OCI-LY3 (cell line): ENCODE measurements at regions not wholly inside any gene's neighbourhood (a gene's known extent, or its start where the extent isn't known, plus 50 kb on each side); places are given as distances from the start of the nearest gene placed in this dataset.

Experiments used
- H2AFZ ChIP-seq: fragments of 200-600, 300-600 bp; shearing (Covaris generic); 2 replicates; pipeline ENCODE4 v1.6.0; 2014; ENCODE audit warnings: antibody characterized with exemption, low read depth, low read length
- H3K27ac ChIP-seq: fragments of 200-600, 300-600 bp; sonication (generic); 2 replicates; pipeline ENCODE4 v1.5.1; 2014; ENCODE audit warnings: mild to moderate bottlenecking, low read length, moderate library complexity, mixed read lengths
- H3K27me3 ChIP-seq: fragments of 200-600, 300-600 bp; sonication (generic); 2 replicates; pipeline ENCODE4 v1.6.1; 2014; ENCODE audit warnings: low read depth, low read length, mixed read lengths
- H3K36me3 ChIP-seq: fragments of 200-600, 300-600 bp; sonication (generic); replicated peaks from 2 replicates; pipeline ENCODE3; 2014; ENCODE audit warnings: low read depth, low read length, mixed read lengths
- H3K4me1 ChIP-seq: fragments of 300-600, 200-600 bp; sonication (generic); 2 replicates; pipeline ENCODE4 v1.6.1; 2014; ENCODE audit warnings: low read length, mixed read lengths
- H3K4me2 ChIP-seq: fragments of 200-600, 300-600 bp; sonication (generic); 2 replicates; pipeline ENCODE4 v1.6.1; 2014; ENCODE audit warnings: low read length, mixed read lengths
- H3K4me3 ChIP-seq: fragments of 300-600, 200-600 bp; sonication (generic); 2 replicates; pipeline ENCODE4 v1.5.1; 2014; ENCODE audit warnings: antibody characterized with exemption, mild to moderate bottlenecking, low read length, moderate library complexity
- H3K79me2 ChIP-seq: fragments of 300-600, 200-600 bp; shearing (Covaris generic); 2 replicates; pipeline ENCODE4 v1.6.1; 2014; ENCODE audit warnings: mild to moderate bottlenecking, low read length, mixed read lengths
- H3K9ac ChIP-seq: fragments of 300-600, 200-600 bp; shearing (Covaris generic); 2 replicates; pipeline ENCODE4 v1.6.0; 2014; ENCODE audit warnings: mild to moderate bottlenecking, low read length, moderate library complexity
- H3K9me3 ChIP-seq: fragments of 200-600, 300-600 bp; shearing (Covaris generic); 2 replicates; pipeline ENCODE4 v1.6.1; 2014; ENCODE audit warnings: low read length, mixed read lengths; ENCODE audit not compliant: insufficient read depth
- H4K20me1 ChIP-seq: fragments of 200-600, 300-600 bp; sonication (generic); 2 replicates; pipeline ENCODE4 v1.6.1; 2016; ENCODE audit warnings: low read length, mixed read lengths; ENCODE audit not compliant: insufficient read depth
- EZH2phosphoT487 ChIP-seq: fragments of 200-600 bp; shearing (Covaris generic); IDR thresholded peaks from 2 replicates; pipeline ENCODE4 v1.6.1; 2018; ENCODE audit warnings: antibody characterized with exemption, mixed run types, low read depth
- TF ChIP-seq, protein P1 (sequence below): fragments of 200-600, 300-600 bp; sonication (generic); IDR thresholded peaks from 2 replicates; pipeline ENCODE4 v1.5.1; 2014; ENCODE audit warnings: antibody characterized with exemption, low read length, low read depth

- Histone ChIP-seq H3K4me2 (peak overlapping the region; percentile 60), H3K9me3 (no peaks in the 10 kb centered on the region), H4K20me1 (no peaks in the 10 kb centered on the region), H3K27ac (peak overlapping the region; percentile 64), H2AFZ (no peak overlapping the region), H3K27me3 (no peaks in the 10 kb centered on the region), H3K9ac (peak overlapping the region; percentile 23; the same call in 1 of the 2 replicates), H3K4me3 (peak overlapping the region; percentile 31; the same call in 1 of the 2 replicates), H3K79me2 (no peaks in the 10 kb centered on the region), H3K4me1 (peaks cover 49% of the 10 kb centered on the region), H3K36me3 (no peaks in the 10 kb centered on the region)
- TF ChIP-seq, protein P1, sequence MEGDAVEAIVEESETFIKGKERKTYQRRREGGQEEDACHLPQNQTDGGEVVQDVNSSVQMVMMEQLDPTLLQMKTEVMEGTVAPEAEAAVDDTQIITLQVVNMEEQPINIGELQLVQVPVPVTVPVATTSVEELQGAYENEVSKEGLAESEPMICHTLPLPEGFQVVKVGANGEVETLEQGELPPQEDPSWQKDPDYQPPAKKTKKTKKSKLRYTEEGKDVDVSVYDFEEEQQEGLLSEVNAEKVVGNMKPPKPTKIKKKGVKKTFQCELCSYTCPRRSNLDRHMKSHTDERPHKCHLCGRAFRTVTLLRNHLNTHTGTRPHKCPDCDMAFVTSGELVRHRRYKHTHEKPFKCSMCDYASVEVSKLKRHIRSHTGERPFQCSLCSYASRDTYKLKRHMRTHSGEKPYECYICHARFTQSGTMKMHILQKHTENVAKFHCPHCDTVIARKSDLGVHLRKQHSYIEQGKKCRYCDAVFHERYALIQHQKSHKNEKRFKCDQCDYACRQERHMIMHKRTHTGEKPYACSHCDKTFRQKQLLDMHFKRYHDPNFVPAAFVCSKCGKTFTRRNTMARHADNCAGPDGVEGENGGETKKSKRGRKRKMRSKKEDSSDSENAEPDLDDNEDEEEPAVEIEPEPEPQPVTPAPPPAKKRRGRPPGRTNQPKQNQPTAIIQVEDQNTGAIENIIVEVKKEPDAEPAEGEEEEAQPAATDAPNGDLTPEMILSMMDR: no peak
- no peak for TF ChIP-seq EZH2phosphoT487
Measured at GRCh38 chr6:15129887-15130286, 116.0 kb upstream of the JARID2 start.

GRCh38 chr6:15131234-15131633 lies 114.6 kb upstream of the JARID2 start:
- H3K9ac ChIP-seq: no peak overlapping the region
- H2AFZ ChIP-seq: no peak overlapping the region
- H3K36me3 ChIP-seq: no peaks in the 10 kb centered on the region
- no peak overlapping the region for H3K4me2 ChIP-seq
- no peak overlapping the region for H3K27ac ChIP-seq
- H3K27me3 ChIP-seq: no peaks in the 10 kb centered on the region
- H4K20me1 ChIP-seq: no peaks in the 10 kb centered on the region
- H3K9me3 ChIP-seq: no peaks in the 10 kb centered on the region
- no peaks in the 10 kb centered on the region for H3K79me2 ChIP-seq
- H3K4me1 ChIP-seq: peaks cover 56% of the 10 kb centered on the region
- no peak overlapping the region for H3K4me3 ChIP-seq
- no peak for TF ChIP-seq EZH2phosphoT487
- TF ChIP-seq, protein P1: no peak

DNA sequence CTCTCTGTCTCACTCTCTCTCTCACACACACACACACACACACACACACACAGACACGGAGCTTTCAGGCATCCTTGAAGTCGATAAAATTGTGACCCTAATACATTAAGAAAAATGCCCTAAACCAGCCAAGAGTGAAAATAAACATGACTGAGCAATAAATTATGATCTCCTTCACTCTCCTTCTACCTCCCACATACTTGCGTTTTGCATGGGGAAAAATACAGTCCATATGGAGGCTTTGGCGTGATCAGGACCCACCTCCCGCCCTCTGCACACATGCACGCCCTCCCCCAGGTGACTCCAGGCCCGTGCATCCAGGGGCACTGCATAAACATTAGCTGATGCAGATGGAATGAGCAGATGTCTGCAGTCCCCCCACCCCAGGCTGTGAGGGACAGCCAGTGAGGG lies 114.2 kb upstream of the JARID2 start:
- no peak overlapping the region for H2AFZ ChIP-seq
- H3K36me3 ChIP-seq: no peaks in the 10 kb centered on the region
- H3K4me3 ChIP-seq: no peak overlapping the region
- H3K79me2 ChIP-seq: no peaks in the 10 kb centered on the region
- no peak overlapping the region for H3K4me2 ChIP-seq
- no peak overlapping the region for H3K9ac ChIP-seq
- no peaks in the 10 kb centered on the region for H3K27me3 ChIP-seq
- H3K9me3 ChIP-seq: no peaks in the 10 kb centered on the region
- H3K27ac ChIP-seq: no peak overlapping the region
- H4K20me1 ChIP-seq: no peaks in the 10 kb centered on the region
- TF ChIP-seq, protein P1: no peak
- no peak for TF ChIP-seq EZH2phosphoT487
- peaks cover 60% of the 10 kb centered on the region for H3K4me1 ChIP-seq

GRCh38 chr6:15132167-15132566 lies 113.7 kb upstream of the JARID2 start:
- Histone ChIP-seq H3K79me2 (no peaks in the 10 kb centered on the region), H3K4me3 (no peak overlapping the region), H4K20me1 (no peaks in the 10 kb centered on the region), H3K9ac (no peak overlapping the region), H3K36me3 (no peaks in the 10 kb centered on the region), H2AFZ (no peak overlapping the region), H3K4me2 (no peak overlapping the region), H3K9me3 (no peaks in the 10 kb centered on the region), H3K27me3 (no peaks in the 10 kb centered on the region), H3K27ac (no peak overlapping the region), H3K4me1 (peaks cover 65% of the 10 kb centered on the region)
- TF ChIP-seq EZH2phosphoT487: no peak
- TF ChIP-seq, protein P1: no peak
